ENCODE measurements at regions not wholly inside any gene's neighbourhood (a gene's known extent, or its start where the extent isn't known, plus 50 kb on each side); places are given as distances from the start of the nearest gene placed in this dataset.

DNA sequence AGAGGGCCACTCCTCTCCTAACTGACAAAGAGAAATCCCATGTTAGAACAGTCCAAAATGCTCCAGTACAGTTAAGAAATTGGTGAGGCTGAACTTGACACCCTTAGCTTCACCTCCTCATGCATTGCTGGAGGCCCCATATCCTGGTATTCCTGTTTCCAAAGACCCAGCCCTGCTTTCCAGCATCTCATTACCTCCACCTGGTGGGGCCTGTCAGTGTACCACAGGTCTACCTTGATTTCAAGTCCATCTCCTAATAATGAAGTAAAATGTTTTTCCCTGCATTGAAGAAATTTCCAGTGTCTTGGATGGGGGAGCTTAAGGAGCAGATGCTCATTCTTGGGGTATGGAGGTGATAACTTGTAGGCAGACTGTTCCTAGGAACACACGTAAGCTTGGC lies 70.6 kb upstream of the S1PR3 start:
- Mint-ChIP-seq H3K27ac (no peak overlapping the region), H3K4me1 (peaks cover 42% of the 10 kb centered on the region), H3K9me3 (peaks cover 13% of the 10 kb centered on the region), H3K36me3 (ENCODE audit: low read depth) (no peaks in the 10 kb centered on the region), H3K27me3 (no peaks in the 10 kb centered on the region), H3K4me3 (no peak overlapping the region)
- POLR2A ChIA-PET: no interaction called here
- no peak for DNase-seq
- CTCF ChIA-PET: no interaction called here
- intact Hi-C loops (cut with micrococcal nuclease): no loop called here
- TF ChIP-seq, protein P1, sequence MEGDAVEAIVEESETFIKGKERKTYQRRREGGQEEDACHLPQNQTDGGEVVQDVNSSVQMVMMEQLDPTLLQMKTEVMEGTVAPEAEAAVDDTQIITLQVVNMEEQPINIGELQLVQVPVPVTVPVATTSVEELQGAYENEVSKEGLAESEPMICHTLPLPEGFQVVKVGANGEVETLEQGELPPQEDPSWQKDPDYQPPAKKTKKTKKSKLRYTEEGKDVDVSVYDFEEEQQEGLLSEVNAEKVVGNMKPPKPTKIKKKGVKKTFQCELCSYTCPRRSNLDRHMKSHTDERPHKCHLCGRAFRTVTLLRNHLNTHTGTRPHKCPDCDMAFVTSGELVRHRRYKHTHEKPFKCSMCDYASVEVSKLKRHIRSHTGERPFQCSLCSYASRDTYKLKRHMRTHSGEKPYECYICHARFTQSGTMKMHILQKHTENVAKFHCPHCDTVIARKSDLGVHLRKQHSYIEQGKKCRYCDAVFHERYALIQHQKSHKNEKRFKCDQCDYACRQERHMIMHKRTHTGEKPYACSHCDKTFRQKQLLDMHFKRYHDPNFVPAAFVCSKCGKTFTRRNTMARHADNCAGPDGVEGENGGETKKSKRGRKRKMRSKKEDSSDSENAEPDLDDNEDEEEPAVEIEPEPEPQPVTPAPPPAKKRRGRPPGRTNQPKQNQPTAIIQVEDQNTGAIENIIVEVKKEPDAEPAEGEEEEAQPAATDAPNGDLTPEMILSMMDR (IDR thresholded peaks at IDR 0.05): no peak
- ATAC-seq (ENCODE audit: low read depth): no peak

- Mint-ChIP-seq H3K27ac (no peak overlapping the region), H3K36me3 (ENCODE audit: low read depth) (no peaks in the 10 kb centered on the region), H3K4me3 (peak overlapping the region; percentile 9), H3K27me3 (no peaks in the 10 kb centered on the region), H3K9me3 (peaks cover 10% of the 10 kb centered on the region), H3K4me1 (peaks cover 46% of the 10 kb centered on the region)
- POLR2A ChIA-PET: no interaction called here
- ATAC-seq (ENCODE audit: low read depth): peak; percentile 78
- intact Hi-C loops (cut with micrococcal nuclease): no loop called here
- CTCF ChIA-PET: no interaction called here
- no peak for DNase-seq
- TF ChIP-seq, protein P1 (IDR thresholded peaks at IDR 0.05): no peak
Measured at GRCh38 chr9:88922091-88922490, 69.2 kb upstream of the S1PR3 start.

GRCh38 chr9:88923092-88923491 lies 68.2 kb upstream of the S1PR3 start:
- no peak for ATAC-seq (ENCODE audit: low read depth)
- POLR2A ChIA-PET: no interaction called here
- no peak overlapping the region for H3K4me3 Mint-ChIP-seq

GRCh38 chr9:88923653-88924288 lies 67.5 kb upstream of the S1PR3 start:
- POLR2A ChIA-PET: no interaction called here
- no peaks in the 10 kb centered on the region for H3K27me3 Mint-ChIP-seq
- intact Hi-C loops (cut with micrococcal nuclease): no loop called here
- no peaks in the 10 kb centered on the region for H3K36me3 Mint-ChIP-seq (ENCODE audit: low read depth)
- CTCF ChIA-PET: no interaction called here
- DNase-seq (no peak), ATAC-seq (ENCODE audit: low read depth) (no peak)
- peaks cover 8% of the 10 kb centered on the region for H3K9me3 Mint-ChIP-seq
- TF ChIP-seq, protein P1 (IDR thresholded peaks at IDR 0.05): no peak
- no peak overlapping the region for H3K27ac Mint-ChIP-seq
- no peak overlapping the region for H3K4me3 Mint-ChIP-seq
- peaks cover 56% of the 10 kb centered on the region for H3K4me1 Mint-ChIP-seq

More at GRCh38 chr9:88923092-88923491, 68.2 kb upstream of the S1PR3 start:
- H3K9me3 Mint-ChIP-seq: peaks cover 10% of the 10 kb centered on the region
- CTCF ChIA-PET: no interaction called here
- peaks cover 54% of the 10 kb centered on the region for H3K4me1 Mint-ChIP-seq
- TF ChIP-seq, protein P1 (IDR thresholded peaks at IDR 0.05): no peak
- no peaks in the 10 kb centered on the region for H3K36me3 Mint-ChIP-seq (ENCODE audit: low read depth)
- H3K27ac Mint-ChIP-seq: no peak overlapping the region
- H3K27me3 Mint-ChIP-seq: no peaks in the 10 kb centered on the region
- DNase-seq: no peak
- intact Hi-C loops (cut with micrococcal nuclease): no loop called here

DNA sequence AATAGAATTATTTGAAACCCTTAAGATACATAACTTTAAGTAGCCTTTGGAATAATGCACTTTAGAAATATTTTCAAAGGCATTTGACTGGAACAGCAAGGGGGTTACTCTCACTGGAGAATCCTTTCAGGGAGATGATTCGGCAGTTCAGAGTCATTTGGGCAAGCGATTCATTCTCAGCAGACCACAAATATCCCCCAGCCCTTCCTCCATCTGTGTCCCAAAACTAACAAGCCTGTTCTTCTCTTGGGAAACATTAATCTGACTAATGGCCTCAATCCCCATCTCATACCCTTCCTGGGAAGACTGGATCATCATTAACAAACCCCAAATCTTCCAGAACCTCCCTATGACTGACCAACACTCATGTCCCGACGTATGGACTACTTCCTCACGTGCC lies 65.8 kb upstream of the S1PR3 start:
- Mint-ChIP-seq H3K27ac (no peak overlapping the region), H3K4me3 (no peak overlapping the region), H3K27me3 (no peaks in the 10 kb centered on the region), H3K36me3 (ENCODE audit: low read depth) (no peaks in the 10 kb centered on the region), H3K9me3 (peaks cover 4% of the 10 kb centered on the region), H3K4me1 (peaks cover 56% of the 10 kb centered on the region)
- CTCF ChIA-PET: no interaction called here
- no peak for DNase-seq
- no peak for ATAC-seq (ENCODE audit: low read depth)
- TF ChIP-seq, protein P1 (IDR thresholded peaks at IDR 0.05): no peak
- POLR2A ChIA-PET: no interaction called here
- intact Hi-C loops (cut with micrococcal nuclease): loop anchor here (5.0 kb wide), 1 partner anchor 88 kb away; no protein-coding TSS in a partner anchor
